ENCODE measurements at regions not wholly inside any gene's neighbourhood (a gene's known extent, or its start where the extent isn't known, plus 50 kb on each side); places are given as distances from the start of the nearest gene placed in this dataset.

- DNase-seq (ENCODE audit: low read depth, low spot score) = no peak
Observed at GRCh38 chr10:120368927-120369326, 88.1 kb upstream of the PLPP4 start.

GRCh38 chr10:120369856-120370276, 87.2 kb upstream of the PLPP4 start:
- no peak for DNase-seq (ENCODE audit: low read depth, low spot score)

GRCh38 chr10:120371856-120372255, 85.2 kb upstream of the PLPP4 start:
- DNase-seq (ENCODE audit: low read depth, low spot score) = no peak

- DNase-seq (ENCODE audit: low read depth, low spot score) = no peak
Observed at GRCh38 chr10:120372917-120373316, 84.1 kb upstream of the PLPP4 start.

GRCh38 chr10:120375666-120376065, 81.4 kb upstream of the PLPP4 start:
- DNase-seq (ENCODE audit: low read depth, low spot score) = no peak

GRCh38 chr10:120381931-120382330, 75.1 kb upstream of the PLPP4 start:
- no peak for DNase-seq (ENCODE audit: low read depth, low spot score)

GRCh38 chr10:120382360-120382759, 74.7 kb upstream of the PLPP4 start:
- no peak for DNase-seq (ENCODE audit: low read depth, low spot score)

- no peak for DNase-seq (ENCODE audit: low read depth, low spot score)
Observed at GRCh38 chr10:120385992-120386391, 71.0 kb upstream of the PLPP4 start.

- DNase-seq (ENCODE audit: low read depth, low spot score) = no peak
Observed at GRCh38 chr10:120386896-120387295, 70.1 kb upstream of the PLPP4 start.

- DNase-seq (ENCODE audit: low read depth, low spot score) = no peak
Observed at GRCh38 chr10:120387326-120387725, 69.7 kb upstream of the PLPP4 start.

- no peak for DNase-seq (ENCODE audit: low read depth, low spot score)
Observed at GRCh38 chr10:120392245-120392644, 64.8 kb upstream of the PLPP4 start.

GRCh38 chr10:120392671-120393079, 64.4 kb upstream of the PLPP4 start:
- no peak for DNase-seq (ENCODE audit: low read depth, low spot score)

- no peak for DNase-seq (ENCODE audit: low read depth, low spot score)
Observed at GRCh38 chr10:120394446-120394845, 62.6 kb upstream of the PLPP4 start.

- no peak for DNase-seq (ENCODE audit: low read depth, low spot score)
Observed at GRCh38 chr10:120396228-120396627, 60.8 kb upstream of the PLPP4 start.

GRCh38 chr10:120398180-120398579, 58.8 kb upstream of the PLPP4 start:
- no peak for DNase-seq (ENCODE audit: low read depth, low spot score)

- DNase-seq (ENCODE audit: low read depth, low spot score) = no peak
Observed at GRCh38 chr10:120400601-120401000, 56.4 kb upstream of the PLPP4 start.

- DNase-seq (ENCODE audit: low read depth, low spot score) = no peak
Observed at GRCh38 chr10:120402147-120402766, 54.8 kb upstream of the PLPP4 start.

- DNase-seq (ENCODE audit: low read depth, low spot score) = no peak
Observed at GRCh38 chr10:120403109-120403508, 53.9 kb upstream of the PLPP4 start.

GRCh38 chr10:120406376-120406775, 50.7 kb upstream of the PLPP4 start:
- DNase-seq (ENCODE audit: low read depth, low spot score) = no peak

Measured in ELF-1 (cell line).